Activated CD8-positive, alpha-beta memory T cell treated with anti-CD3 and anti-CD28 coated beads for 36 hours (primary cell): ENCODE measurements at regions not wholly inside any gene's neighbourhood (a gene's known extent, or its start where the extent isn't known, plus 50 kb on each side); places are given as distances from the start of the nearest gene placed in this dataset.

Experiments
- CTCF ChIA-PET: fragments of 350-600 bp; sonication (Branson Sonifier 250); formaldehyde crosslinking; loops from one replicate; lab custom pipeline; 2021; ENCODE audit warnings: antibody characterized with exemption; lab: Charles Lee
- POLR2A ChIA-PET: fragments of 350-600 bp; sonication (Branson Sonifier 250); formaldehyde crosslinking; loops from one replicate; lab custom pipeline; 2021; ENCODE audit warnings: antibody characterized with exemption; lab: Charles Lee

GRCh38 chr10:88049204-88049603 is 185.8 kb downstream of the PTEN start:
- POLR2A ChIA-PET, result no interaction called here
- CTCF ChIA-PET, result interaction anchor here (0.5 kb wide), 1 partner anchor 11 kb away, joined by 4 read pairs; no protein-coding TSS in a partner anchor

- CTCF ChIA-PET, result no interaction called here
- POLR2A ChIA-PET, result no interaction called here
Observed at GRCh38 chr10:88057720-88058119, 194.3 kb downstream of the PTEN start.

- POLR2A ChIA-PET, result no interaction called here
- CTCF ChIA-PET, result no interaction called here
Observed at GRCh38 chr10:88058750-88059149, 195.3 kb downstream of the PTEN start.

GRCh38 chr10:88059190-88059589 is 195.8 kb downstream of the PTEN start:
- ChIA-PET CTCF (no interaction called here), POLR2A (no interaction called here)

- POLR2A ChIA-PET, result no interaction called here
Observed at GRCh38 chr10:88060762-88061161, 197.3 kb downstream of the PTEN start.

GRCh38 chr10:88062385-88062784 is 199.0 kb downstream of the PTEN start:
- CTCF ChIA-PET, result no interaction called here

More at GRCh38 chr10:88060762-88061161, 197.3 kb downstream of the PTEN start:
- CTCF ChIA-PET, result no interaction called here

GRCh38 chr10:88062798-88063472 is 199.5 kb downstream of the PTEN start:
- ChIA-PET POLR2A (interaction anchor here (0.7 to 1.3 kb wide), 2 partner anchors 15 to 28 kb away, joined by 3 to 5 read pairs; no protein-coding TSS in a partner anchor), CTCF (no interaction called here)

More at GRCh38 chr10:88062385-88062784, 199.0 kb downstream of the PTEN start:
- POLR2A ChIA-PET, result interaction anchor here (0.7 kb wide), 1 partner anchor 16 kb away, joined by 3 read pairs; no protein-coding TSS in a partner anchor

GRCh38 chr10:88063861-88064557 is 200.6 kb downstream of the PTEN start:
- ChIA-PET CTCF (no interaction called here), POLR2A (interaction anchor here (1.3 kb wide), 1 partner anchor 27 kb away, joined by 5 read pairs; no protein-coding TSS in a partner anchor)

GRCh38 chr10:88064608-88065382 is 201.4 kb downstream of the PTEN start:
- ChIA-PET CTCF (interaction anchor here (2.1 kb wide), 1 partner anchor 27 kb away, joined by 10 read pairs; no protein-coding TSS in a partner anchor), POLR2A (interaction anchor here (1.7 to 2.3 kb wide), 2 partner anchors 27 to 203 kb away, joined by 10 read pairs; no protein-coding TSS in a partner anchor)

- ChIA-PET CTCF (interaction anchor here (0.7 to 2.1 kb wide), 3 partner anchors 26 to 215 kb away, joined by 3 to 10 read pairs (median 3); no protein-coding TSS in a partner anchor), POLR2A (interaction anchor here (1.7 to 2.3 kb wide), 2 partner anchors 26 to 204 kb away, joined by 10 read pairs; no protein-coding TSS in a partner anchor)
Observed at GRCh38 chr10:88065383-88066049, 202.1 kb downstream of the PTEN start.

- ChIA-PET CTCF (interaction anchor here (0.5 to 2.1 kb wide), 4 partner anchors 25 to 241 kb away, joined by 3 to 10 read pairs (median 3); no protein-coding TSS in a partner anchor), POLR2A (interaction anchor here (1.7 to 2.3 kb wide), 2 partner anchors 25 to 204 kb away, joined by 10 read pairs; no protein-coding TSS in a partner anchor)
Observed at GRCh38 chr10:88066319-88066718, 202.9 kb downstream of the PTEN start.

GRCh38 chr10:88066876-88067275 is 203.5 kb downstream of the PTEN start:
- CTCF ChIA-PET, result interaction anchor here (0.7 kb wide), 1 partner anchor 174 kb away, joined by 3 read pairs; no protein-coding TSS in a partner anchor
- POLR2A ChIA-PET, result interaction anchor here (2.3 kb wide), 1 partner anchor 25 kb away, joined by 10 read pairs; no protein-coding TSS in a partner anchor

- ChIA-PET CTCF (no interaction called here), POLR2A (no interaction called here)
Observed at GRCh38 chr10:88067737-88068136, 204.3 kb downstream of the PTEN start.

- CTCF ChIA-PET, result no interaction called here
- POLR2A ChIA-PET, result no interaction called here
Observed at GRCh38 chr10:88069338-88069737, 205.9 kb downstream of the PTEN start.

- ChIA-PET POLR2A (no interaction called here), CTCF (no interaction called here)
Observed at GRCh38 chr10:88070080-88070880, 206.9 kb downstream of the PTEN start.

- CTCF ChIA-PET, result no interaction called here
- POLR2A ChIA-PET, result no interaction called here
Observed at GRCh38 chr10:88071879-88072278, 208.5 kb downstream of the PTEN start.

GRCh38 chr10:88073682-88074081 is 210.3 kb downstream of the PTEN start:
- ChIA-PET POLR2A (no interaction called here), CTCF (no interaction called here)

GRCh38 chr10:88074971-88075370 is 211.5 kb downstream of the PTEN start:
- POLR2A ChIA-PET, result no interaction called here
- CTCF ChIA-PET, result no interaction called here
